NCI-H2171 (cell line): ENCODE measurements at regions not wholly inside any gene's neighbourhood (a gene's known extent, or its start where the extent isn't known, plus 50 kb on each side); places are given as distances from the start of the nearest gene placed in this dataset.

Experiments used
- DNase-seq: peaks from one replicate; lab custom pipeline; 2025; lab: John Stamatoyannopoulos, UW

DNA sequence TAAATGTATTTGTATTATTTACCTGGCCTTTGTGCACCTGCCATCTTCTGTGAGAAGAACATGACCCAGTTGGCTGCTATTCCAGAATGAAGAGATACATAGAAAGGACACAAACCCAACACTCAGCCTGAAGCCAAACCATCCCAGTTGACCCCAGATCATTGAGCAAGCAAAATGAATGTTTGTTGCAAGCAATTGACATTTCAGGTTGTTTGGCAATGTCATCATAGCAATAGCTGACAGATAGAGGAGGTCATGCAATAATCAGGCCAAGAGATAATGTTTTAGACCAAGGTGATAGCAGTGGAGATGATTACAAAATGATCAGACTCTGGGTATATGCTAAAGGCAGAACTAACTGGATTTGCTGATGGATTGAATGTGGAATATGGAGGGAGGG lies 71.2 kb upstream of the TMEM164 start:
- DNase-seq, result no peak

GRCh38 chrX:109934434-109934833 lies 68.5 kb upstream of the TMEM164 start:
- no peak for DNase-seq

DNA sequence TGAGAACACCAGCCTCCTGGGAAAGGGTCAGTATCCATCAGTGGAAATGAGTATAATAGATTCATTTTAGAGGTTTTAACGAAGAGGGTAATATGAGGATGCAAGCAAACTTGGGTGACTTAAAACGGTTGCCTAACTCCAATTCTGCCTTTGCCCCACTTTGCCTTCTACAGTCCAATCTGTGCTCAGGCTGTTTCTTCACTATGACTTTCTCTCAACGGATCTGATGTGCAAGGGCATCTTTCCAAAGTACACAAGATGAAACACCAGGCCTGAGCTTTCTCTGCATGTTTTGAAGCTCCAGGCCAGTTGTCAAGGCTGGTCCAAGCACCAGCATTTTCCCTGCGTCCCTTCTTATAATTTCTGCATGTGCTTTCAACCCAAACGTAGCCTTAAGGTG lies 68.0 kb upstream of the TMEM164 start:
- no peak for DNase-seq

GRCh38 chrX:109936114-109936513 lies 66.8 kb upstream of the TMEM164 start:
- DNase-seq, result no peak

- no peak for DNase-seq
Observed at GRCh38 chrX:109936598-109936997, 66.3 kb upstream of the TMEM164 start.

DNA sequence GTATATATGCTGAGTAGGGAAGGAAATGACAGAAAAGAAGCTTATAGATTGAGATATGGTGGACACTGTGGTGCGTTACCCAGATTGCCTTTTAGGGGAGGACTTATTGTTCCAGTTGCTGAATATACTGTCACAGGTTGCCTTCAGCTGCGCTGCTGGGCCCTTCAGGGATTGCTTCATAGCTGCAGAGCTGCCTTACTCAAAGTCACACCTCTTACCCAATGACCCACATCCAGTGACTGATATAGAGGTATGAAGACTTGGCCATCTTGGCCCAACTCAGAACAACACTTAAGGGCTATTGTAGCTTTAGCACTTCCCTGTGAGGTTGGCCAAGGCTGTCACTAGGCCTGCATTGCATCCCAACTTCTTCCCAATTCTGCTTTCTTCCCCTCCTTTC lies 63.4 kb upstream of the TMEM164 start:
- no peak for DNase-seq

DNA sequence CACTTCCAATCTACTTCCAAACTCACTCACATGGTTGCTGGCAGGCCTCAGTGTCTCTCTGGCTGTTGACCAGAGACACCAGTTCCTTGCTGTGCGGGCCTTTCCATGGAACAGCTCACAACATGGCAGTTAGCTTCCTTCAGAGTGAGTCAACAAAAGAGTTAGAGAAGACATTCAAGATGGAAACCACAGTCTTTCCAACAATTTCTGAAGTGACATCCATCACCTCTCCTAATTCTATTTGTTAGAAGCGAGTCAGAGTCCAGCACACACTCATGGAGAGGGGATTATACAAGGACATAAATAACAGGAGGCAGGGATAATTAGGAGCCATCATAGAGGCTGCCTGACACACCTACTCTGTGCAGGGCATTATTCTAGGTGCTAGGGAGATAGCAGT lies 62.5 kb upstream of the TMEM164 start:
- no peak for DNase-seq

GRCh38 chrX:109943092-109943739 lies 59.7 kb upstream of the TMEM164 start:
- no peak for DNase-seq

DNA sequence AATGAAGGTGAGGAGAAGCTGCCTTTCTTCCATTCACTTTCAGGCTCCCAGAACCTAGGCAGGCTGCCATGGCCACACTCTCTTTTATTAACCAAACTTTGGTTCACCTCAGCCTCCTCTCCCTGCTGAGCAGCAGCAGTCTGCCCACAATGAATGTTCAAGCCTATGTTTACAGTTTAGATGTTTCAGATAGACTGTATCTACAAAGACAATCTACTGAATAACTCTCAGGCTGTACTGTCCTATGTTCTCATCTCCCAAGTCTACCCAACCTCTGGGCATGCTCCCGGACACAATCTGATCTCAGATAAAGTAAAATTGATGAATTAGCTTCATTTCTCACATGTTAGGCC lies 59.2 kb upstream of the TMEM164 start:
- no peak for DNase-seq

DNA sequence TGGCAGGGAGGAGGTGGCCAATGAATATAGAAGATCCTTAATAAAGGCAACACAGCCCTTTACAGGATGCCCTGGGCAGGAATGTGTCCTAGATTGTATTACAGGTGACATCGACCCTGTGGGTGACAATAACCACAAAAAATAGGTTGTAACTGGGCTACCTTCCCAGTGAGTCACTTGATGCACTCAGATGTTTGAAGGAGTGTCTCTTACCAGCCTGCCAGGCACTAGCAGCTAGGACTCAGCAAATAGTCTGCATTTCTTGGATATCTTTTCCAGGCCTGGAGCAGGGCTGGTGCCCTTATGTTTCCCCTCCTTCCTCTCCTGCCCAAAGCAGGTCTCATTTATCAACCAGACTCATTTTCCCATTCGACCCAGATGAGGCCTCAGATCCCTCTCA lies 50.9 kb upstream of the TMEM164 start:
- no peak for DNase-seq

DNA sequence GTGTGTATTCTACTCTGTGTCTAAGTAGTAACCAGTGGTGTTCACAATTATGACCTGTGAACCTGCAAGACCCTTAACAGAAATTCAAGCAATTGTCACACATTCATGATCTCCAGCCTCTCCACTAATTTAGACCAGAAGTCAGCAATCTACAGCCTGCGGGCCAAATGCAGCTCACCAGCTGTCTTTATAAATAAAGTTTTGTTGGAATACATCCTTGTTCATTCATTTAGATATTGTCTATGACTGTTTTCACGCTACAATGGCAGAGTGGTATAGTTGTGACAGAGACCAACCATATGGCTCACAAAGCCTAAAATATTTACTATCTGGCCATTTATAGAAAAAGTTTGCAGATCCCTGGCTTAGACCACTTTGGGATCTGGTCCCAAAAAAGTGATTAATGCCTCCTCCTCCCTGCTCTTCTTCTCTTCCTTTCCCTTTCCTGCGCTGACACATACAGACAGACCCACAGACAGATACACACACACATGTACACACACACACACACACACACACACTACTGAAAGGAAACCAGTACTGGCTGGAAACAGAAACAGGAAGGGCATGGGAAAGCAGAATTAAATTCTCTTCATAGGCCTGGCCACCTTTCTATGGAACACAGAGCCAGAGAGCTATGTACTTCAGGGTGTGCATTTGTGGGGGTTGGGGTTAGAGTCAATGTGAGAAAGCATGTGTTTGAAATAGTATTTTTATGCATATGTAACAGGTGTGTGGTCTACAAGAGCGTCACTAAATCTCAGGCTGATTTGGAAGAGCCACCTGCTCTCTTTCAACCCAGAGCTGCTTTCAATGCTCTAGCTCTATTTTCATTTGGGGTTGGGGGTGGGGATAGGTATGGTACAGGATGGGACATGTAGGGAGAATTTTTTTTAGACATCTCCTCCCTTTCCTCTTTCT lies 49.7 kb upstream of the TMEM164 start:
- DNase-seq, result peak; percentile 36
